ENCODE measurements at regions not wholly inside any gene's neighbourhood (a gene's known extent, or its start where the extent isn't known, plus 50 kb on each side); places are given as distances from the start of the nearest gene placed in this dataset.

DNA sequence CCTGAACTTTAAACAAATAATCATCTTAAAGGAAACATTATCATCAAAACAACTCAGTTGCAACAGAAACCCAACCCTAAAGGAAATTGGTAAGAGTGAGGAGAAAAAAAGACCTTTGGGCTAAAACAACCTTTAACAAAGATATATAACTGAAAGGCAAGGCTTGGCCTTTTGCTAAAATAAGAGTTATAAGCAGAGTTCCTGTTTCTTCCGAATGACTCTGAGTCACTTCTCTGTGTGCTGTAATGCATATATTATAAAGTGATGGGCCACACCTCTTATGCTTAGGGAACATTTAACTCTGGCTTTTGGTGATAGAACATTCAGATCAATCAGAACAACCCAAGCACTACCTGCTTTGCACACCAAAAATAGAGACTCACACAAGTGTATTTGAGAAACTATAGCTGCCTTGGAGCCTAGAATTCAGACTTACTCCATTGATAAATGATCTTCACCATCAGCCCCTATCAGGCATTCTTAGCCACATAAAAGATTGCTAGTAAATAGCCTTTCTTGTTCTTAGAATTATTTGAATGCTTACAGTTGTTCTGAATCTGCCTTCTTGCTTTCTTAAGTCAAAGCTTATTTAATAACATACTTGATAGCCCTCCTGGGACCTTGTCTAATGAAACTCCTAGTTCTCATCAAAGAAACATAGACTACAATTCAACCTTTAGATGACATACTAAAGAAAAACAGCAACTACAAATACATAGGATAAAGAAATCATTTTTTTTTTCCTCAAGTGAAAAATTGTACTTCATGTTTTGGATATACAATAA is 294.2 kb upstream of the SEMA6D start:
- TF ChIP-seq, protein P1, sequence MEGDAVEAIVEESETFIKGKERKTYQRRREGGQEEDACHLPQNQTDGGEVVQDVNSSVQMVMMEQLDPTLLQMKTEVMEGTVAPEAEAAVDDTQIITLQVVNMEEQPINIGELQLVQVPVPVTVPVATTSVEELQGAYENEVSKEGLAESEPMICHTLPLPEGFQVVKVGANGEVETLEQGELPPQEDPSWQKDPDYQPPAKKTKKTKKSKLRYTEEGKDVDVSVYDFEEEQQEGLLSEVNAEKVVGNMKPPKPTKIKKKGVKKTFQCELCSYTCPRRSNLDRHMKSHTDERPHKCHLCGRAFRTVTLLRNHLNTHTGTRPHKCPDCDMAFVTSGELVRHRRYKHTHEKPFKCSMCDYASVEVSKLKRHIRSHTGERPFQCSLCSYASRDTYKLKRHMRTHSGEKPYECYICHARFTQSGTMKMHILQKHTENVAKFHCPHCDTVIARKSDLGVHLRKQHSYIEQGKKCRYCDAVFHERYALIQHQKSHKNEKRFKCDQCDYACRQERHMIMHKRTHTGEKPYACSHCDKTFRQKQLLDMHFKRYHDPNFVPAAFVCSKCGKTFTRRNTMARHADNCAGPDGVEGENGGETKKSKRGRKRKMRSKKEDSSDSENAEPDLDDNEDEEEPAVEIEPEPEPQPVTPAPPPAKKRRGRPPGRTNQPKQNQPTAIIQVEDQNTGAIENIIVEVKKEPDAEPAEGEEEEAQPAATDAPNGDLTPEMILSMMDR (conservative IDR thresholded peaks at IDR 0.05; ENCODE audit: low read depth, low read length): no peak
- TF ChIP-seq EZH2 (IDR thresholded peaks at IDR 0.05; ENCODE audit: borderline replicate concordance, low read depth, low read length, poor library complexity, severe bottlenecking): no peak
- no peak for DNase-seq (ENCODE audit: low spot score)
- no peaks in the 10 kb centered on the region for H3K9me3 ChIP-seq (ENCODE audit: low read depth, low read length, poor library complexity, severe bottlenecking)
- no peak overlapping the region for H3K4me3 ChIP-seq (ENCODE audit: low read depth, low read length, poor library complexity, severe bottlenecking)
- BruUV-seq (replicated peaks): TSS peak; percentile 92
- CTCF ChIA-PET: interaction anchor here (0.7 to 1.2 kb wide), 4 partner anchors 296 to 565 kb away, joined by 3 to 7 read pairs (median 3); no protein-coding TSS in a partner anchor
- POLR2A ChIA-PET (ENCODE audit: low non-redundant PET): interaction anchor here (0.8 kb wide), 1 partner anchor 14 kb away, joined by 20 read pairs; no protein-coding TSS in a partner anchor
- peak overlapping the region; percentile 84 for H3K27ac ChIP-seq (ENCODE audit: low read depth, low read length, poor library complexity, severe bottlenecking)
- H3K4me1 ChIP-seq (ENCODE audit: insufficient read depth, low read length, poor library complexity, severe bottlenecking): peaks cover 68% of the 10 kb centered on the region
- intact Hi-C loops (cut with micrococcal nuclease; ENCODE audit: unreplicated experiment): loop anchor here (1.0 to 10.0 kb wide), 6 partner anchors 134 to 565 kb away; partner anchors contain the start of gene SEMA6D
- H3K27me3 ChIP-seq (replicated peaks; ENCODE audit: insufficient read depth, low read depth, low read length, poor library complexity): no peaks in the 10 kb centered on the region
- no peaks in the 10 kb centered on the region for H3K36me3 ChIP-seq (ENCODE audit: insufficient read depth, low read length, poor library complexity, severe bottlenecking)

DNA sequence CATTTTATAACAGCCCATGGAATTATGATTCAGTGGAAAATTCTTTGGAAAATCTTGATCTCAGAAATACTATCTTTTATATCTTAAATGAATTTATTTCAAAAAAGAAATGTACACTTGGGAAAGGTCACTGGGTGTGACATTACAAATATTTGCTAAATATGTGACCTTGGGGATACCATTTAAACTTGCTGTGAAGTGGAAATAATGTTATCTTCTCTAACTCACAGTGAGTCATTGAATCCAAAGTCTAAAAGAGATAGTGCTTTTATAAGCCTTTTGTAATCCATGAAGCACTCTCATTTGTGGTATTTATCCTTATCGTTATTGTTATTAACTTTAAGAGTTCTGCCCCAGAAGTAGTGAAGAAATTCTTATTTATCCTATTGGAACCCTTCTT is 289.8 kb upstream of the SEMA6D start:
- BruUV-seq (replicated peaks): no TSS peak
- no peak overlapping the region for H3K27ac ChIP-seq (ENCODE audit: low read depth, low read length, poor library complexity, severe bottlenecking)
- no peaks in the 10 kb centered on the region for H3K36me3 ChIP-seq (ENCODE audit: insufficient read depth, low read length, poor library complexity, severe bottlenecking)
- peaks cover 45% of the 10 kb centered on the region for H3K4me1 ChIP-seq (ENCODE audit: insufficient read depth, low read length, poor library complexity, severe bottlenecking)
- H3K4me3 ChIP-seq (ENCODE audit: low read depth, low read length, poor library complexity, severe bottlenecking): no peak overlapping the region
- intact Hi-C loops (cut with micrococcal nuclease; ENCODE audit: unreplicated experiment): loop anchor here (10.0 kb wide), 1 partner anchor 527 kb away; no protein-coding TSS in a partner anchor
- ChIA-PET POLR2A (ENCODE audit: low non-redundant PET) (no interaction called here), CTCF (no interaction called here)
- no peaks in the 10 kb centered on the region for H3K9me3 ChIP-seq (ENCODE audit: low read depth, low read length, poor library complexity, severe bottlenecking)
- no peak for TF ChIP-seq EZH2 (IDR thresholded peaks at IDR 0.05; ENCODE audit: borderline replicate concordance, low read depth, low read length, poor library complexity, severe bottlenecking)
- TF ChIP-seq, protein P1 (conservative IDR thresholded peaks at IDR 0.05; ENCODE audit: low read depth, low read length): no peak
- H3K27me3 ChIP-seq (replicated peaks; ENCODE audit: insufficient read depth, low read depth, low read length, poor library complexity): no peaks in the 10 kb centered on the region
- no peak for DNase-seq (ENCODE audit: low spot score)

GRCh38 chr15:47429376-47429775 is 287.9 kb upstream of the SEMA6D start:
- CTCF ChIA-PET: no interaction called here
- no peaks in the 10 kb centered on the region for H3K36me3 ChIP-seq (ENCODE audit: insufficient read depth, low read length, poor library complexity, severe bottlenecking)
- H3K27ac ChIP-seq (ENCODE audit: low read depth, low read length, poor library complexity, severe bottlenecking): no peak overlapping the region
- intact Hi-C loops (cut with micrococcal nuclease; ENCODE audit: unreplicated experiment): loop anchor here (10.0 kb wide), 1 partner anchor 525 kb away; no protein-coding TSS in a partner anchor
- peaks cover 26% of the 10 kb centered on the region for H3K4me1 ChIP-seq (ENCODE audit: insufficient read depth, low read length, poor library complexity, severe bottlenecking)
- no peaks in the 10 kb centered on the region for H3K9me3 ChIP-seq (ENCODE audit: low read depth, low read length, poor library complexity, severe bottlenecking)
- H3K4me3 ChIP-seq (ENCODE audit: low read depth, low read length, poor library complexity, severe bottlenecking): no peak overlapping the region
- TF ChIP-seq EZH2 (IDR thresholded peaks at IDR 0.05; ENCODE audit: borderline replicate concordance, low read depth, low read length, poor library complexity, severe bottlenecking): no peak
- POLR2A ChIA-PET (ENCODE audit: low non-redundant PET): no interaction called here
- BruUV-seq (replicated peaks): no TSS peak
- no peaks in the 10 kb centered on the region for H3K27me3 ChIP-seq (replicated peaks; ENCODE audit: insufficient read depth, low read depth, low read length, poor library complexity)
- no peak for DNase-seq (ENCODE audit: low spot score)
